22Rv1 (cell line): ENCODE measurements at regions not wholly inside any gene's neighbourhood (a gene's known extent, or its start where the extent isn't known, plus 50 kb on each side); places are given as distances from the start of the nearest gene placed in this dataset.

ENCODE experiments used
- ZFX ChIP-seq: fragments of 450-650 bp; IDR thresholded peaks from 2 replicates; pipeline ENCODE4 v1.6.1; 2017; ENCODE audit warnings: antibody characterized with exemption, borderline replicate concordance
- TF ChIP-seq, protein P1 (sequence below): fragments of 450-650 bp; IDR thresholded peaks from 2 replicates; pipeline ENCODE4 v1.5.1; 2017; ENCODE audit warnings: mild to moderate bottlenecking

DNA sequence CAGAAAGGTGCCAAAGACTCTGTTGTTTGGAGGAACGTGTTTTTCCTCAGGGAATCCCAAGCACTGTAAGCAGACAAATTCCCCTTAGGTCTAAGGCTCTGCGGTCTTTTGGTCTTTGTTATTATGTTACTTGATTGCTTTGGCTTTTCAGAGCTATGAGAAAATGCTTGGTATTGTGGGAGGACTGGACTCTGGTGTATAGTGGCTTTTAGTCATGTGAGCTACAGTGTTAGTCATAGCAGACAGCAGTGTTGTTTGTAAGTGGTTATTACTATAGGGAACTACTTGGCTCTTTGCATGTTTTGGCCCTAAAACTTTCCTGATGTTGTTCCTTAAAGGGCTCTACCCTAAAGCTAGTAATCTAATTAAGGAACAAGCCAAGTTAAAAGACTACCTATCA lies 956.2 kb upstream of the LRATD1 start:
- TF ChIP-seq, protein P1, sequence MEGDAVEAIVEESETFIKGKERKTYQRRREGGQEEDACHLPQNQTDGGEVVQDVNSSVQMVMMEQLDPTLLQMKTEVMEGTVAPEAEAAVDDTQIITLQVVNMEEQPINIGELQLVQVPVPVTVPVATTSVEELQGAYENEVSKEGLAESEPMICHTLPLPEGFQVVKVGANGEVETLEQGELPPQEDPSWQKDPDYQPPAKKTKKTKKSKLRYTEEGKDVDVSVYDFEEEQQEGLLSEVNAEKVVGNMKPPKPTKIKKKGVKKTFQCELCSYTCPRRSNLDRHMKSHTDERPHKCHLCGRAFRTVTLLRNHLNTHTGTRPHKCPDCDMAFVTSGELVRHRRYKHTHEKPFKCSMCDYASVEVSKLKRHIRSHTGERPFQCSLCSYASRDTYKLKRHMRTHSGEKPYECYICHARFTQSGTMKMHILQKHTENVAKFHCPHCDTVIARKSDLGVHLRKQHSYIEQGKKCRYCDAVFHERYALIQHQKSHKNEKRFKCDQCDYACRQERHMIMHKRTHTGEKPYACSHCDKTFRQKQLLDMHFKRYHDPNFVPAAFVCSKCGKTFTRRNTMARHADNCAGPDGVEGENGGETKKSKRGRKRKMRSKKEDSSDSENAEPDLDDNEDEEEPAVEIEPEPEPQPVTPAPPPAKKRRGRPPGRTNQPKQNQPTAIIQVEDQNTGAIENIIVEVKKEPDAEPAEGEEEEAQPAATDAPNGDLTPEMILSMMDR = no peak
- no peak for TF ChIP-seq ZFX
